H9 (cell line): ENCODE measurements at regions not wholly inside any gene's neighbourhood (a gene's known extent, or its start where the extent isn't known, plus 50 kb on each side); places are given as distances from the start of the nearest gene placed in this dataset.

Experiments used
- DNase-seq: peaks from one replicate; pipeline ENCODE4 v3.0.0-alpha.2; 2017
- H2AFZ ChIP-seq: one replicate; pipeline ENCODE4 v1.6.1; 2013; ENCODE audit warnings: mild to moderate bottlenecking, low read length, control low read depth, moderate library complexity
- H2AK5ac ChIP-seq: 2 replicates; pipeline ENCODE4 v1.6.1; 2013; ENCODE audit warnings: low read length, control low read depth, mixed read lengths; ENCODE audit not compliant: insufficient read length
- H2BK120ac ChIP-seq: one replicate; pipeline ENCODE4 v1.6.1; 2013; ENCODE audit warnings: low read depth, mild to moderate bottlenecking, low read length, control low read depth, inconsistent platforms; ENCODE audit not compliant: poor library complexity, severe bottlenecking
- H2BK12ac ChIP-seq: 2 replicates; pipeline ENCODE4 v1.6.1; 2013; ENCODE audit warnings: low read length, control low read depth, mixed read lengths, low read depth; ENCODE audit not compliant: insufficient read length
- H2BK15ac ChIP-seq: 2 replicates; pipeline ENCODE4 v1.6.1; 2013; ENCODE audit warnings: low read depth, low read length, control low read depth
- H2BK20ac ChIP-seq: one replicate; pipeline ENCODE4 v1.6.1; 2013; ENCODE audit warnings: low read depth, mild to moderate bottlenecking, low read length, control low read depth, inconsistent platforms; ENCODE audit not compliant: poor library complexity, severe bottlenecking
- H2BK5ac ChIP-seq: 2 replicates; pipeline ENCODE4 v1.6.1; 2013; ENCODE audit warnings: low read length, control low read depth, mixed read lengths; ENCODE audit not compliant: insufficient read length
- H3K14ac ChIP-seq: 2 replicates; pipeline ENCODE4 v1.6.1; 2013; ENCODE audit warnings: low read length, control low read depth; ENCODE audit not compliant: insufficient read depth
- H3K18ac ChIP-seq: 2 replicates; pipeline ENCODE4 v1.6.1; 2013; ENCODE audit warnings: low read depth, mild to moderate bottlenecking, mixed read lengths, low read length, control low read depth; ENCODE audit not compliant: insufficient read length
- H3K23ac ChIP-seq: 2 replicates; pipeline ENCODE4 v1.6.1; 2013; ENCODE audit warnings: low read length, control low read depth, mixed read lengths, low read depth; ENCODE audit not compliant: insufficient read length
- H3K23me2 ChIP-seq: 2 replicates; pipeline ENCODE4 v1.6.1; 2013; ENCODE audit warnings: low read depth, mild to moderate bottlenecking, mixed read lengths, low read length, control low read depth; ENCODE audit not compliant: insufficient read length, poor library complexity, severe bottlenecking
- H3K27ac ChIP-seq: 2 replicates; pipeline ENCODE4 v1.5.1; 2013; ENCODE audit warnings: low read length, control low read depth, mixed read lengths, low read depth; ENCODE audit not compliant: insufficient read length
- H3K27me3 ChIP-seq: 2 replicates; pipeline ENCODE4 v1.6.1; 2013; ENCODE audit warnings: low read length, control low read depth, inconsistent platforms; ENCODE audit not compliant: insufficient read depth
- H3K4ac ChIP-seq: 2 replicates; pipeline ENCODE4 v1.6.1; 2013; ENCODE audit warnings: low read depth, mild to moderate bottlenecking, control low read depth, inconsistent platforms, low read length, moderate library complexity
- H3K4me1 ChIP-seq: 2 replicates; pipeline ENCODE4 v1.6.1; 2013; ENCODE audit warnings: low read length, control low read depth, inconsistent platforms; ENCODE audit not compliant: insufficient read depth
- H3K4me2 ChIP-seq: 2 replicates; pipeline ENCODE4 v1.6.1; 2013; ENCODE audit warnings: low read length, control low read depth, mixed read lengths; ENCODE audit not compliant: insufficient read length, insufficient read depth
- H3K56ac ChIP-seq: 2 replicates; pipeline ENCODE4 v1.6.1; 2013; ENCODE audit warnings: low read depth, mild to moderate bottlenecking, mixed read lengths, low read length, control low read depth; ENCODE audit not compliant: insufficient read length
- H3K79me1 ChIP-seq: 2 replicates; pipeline ENCODE4 v1.6.1; 2013; ENCODE audit warnings: low read depth, mild to moderate bottlenecking, moderate library complexity, low read length, control low read depth, inconsistent platforms; ENCODE audit not compliant: insufficient read depth, poor library complexity, severe bottlenecking
- H3K79me2 ChIP-seq: 2 replicates; pipeline ENCODE4 v1.6.1; 2013; ENCODE audit warnings: low read length, control low read depth, inconsistent platforms; ENCODE audit not compliant: insufficient read depth
- H3K9ac ChIP-seq: 2 replicates; pipeline ENCODE4 v1.6.1; 2013; ENCODE audit warnings: low read length, control low read depth, mixed read lengths; ENCODE audit not compliant: insufficient read length; ENCODE audit errors: extremely low read depth
- H3K9me3 ChIP-seq: one replicate; pipeline ENCODE4 v1.6.1; 2013; ENCODE audit warnings: low read depth, low read length, inconsistent platforms; ENCODE audit not compliant: control insufficient read depth
- H3T11ph ChIP-seq: one replicate; pipeline ENCODE4 v1.6.1; 2013; ENCODE audit warnings: mild to moderate bottlenecking, low read length, control low read depth, inconsistent platforms
- H4K20me1 ChIP-seq: one replicate; pipeline ENCODE4 v1.6.1; 2013; ENCODE audit not compliant: control insufficient read depth, insufficient read length, insufficient read depth
- H4K5ac ChIP-seq: 2 replicates; pipeline ENCODE4 v1.6.1; 2013; ENCODE audit warnings: low read depth, mild to moderate bottlenecking, mixed read lengths, low read length, control low read depth; ENCODE audit not compliant: insufficient read length
- H4K8ac ChIP-seq: replicated peaks from 2 replicates; pipeline ENCODE4 v1.6.1; 2013; ENCODE audit warnings: low read length, control low read depth, mixed read lengths, low read depth; ENCODE audit not compliant: insufficient read length
- H4K91ac ChIP-seq: 2 replicates; pipeline ENCODE4 v1.6.1; 2013; ENCODE audit warnings: low read depth, mild to moderate bottlenecking, moderate library complexity, mixed read lengths, low read length, control low read depth; ENCODE audit not compliant: insufficient read length
- H3K27ac Mint-ChIP-seq, 3 experiments: 2 replicates in 2 of 3; 3 replicates in 1 of 3; pipeline ENCODE4 v1.8.0; 2020 to 2021; ENCODE audit warnings: mixed read lengths in 3 of 3, mild to moderate bottlenecking in 1 of 3, moderate library complexity in 1 of 3
- H3K27me3 Mint-ChIP-seq: 2 replicates; pipeline ENCODE4 v1.8.0; 2021; ENCODE audit warnings: low read depth, mild to moderate bottlenecking, moderate library complexity, mixed read lengths
- H3K36me3 Mint-ChIP-seq, 3 experiments: 2 replicates in 2 of 3; 3 replicates in 1 of 3; pipeline ENCODE4 v1.8.0; 2020 to 2021; ENCODE audit warnings: low read depth in 3 of 3, mixed read lengths in 3 of 3; ENCODE audit not compliant: insufficient read depth in 1 of 3
- H3K4me1 Mint-ChIP-seq, 2 experiments: 2 replicates each; pipeline ENCODE4 v1.8.0; 2020; ENCODE audit warnings: mixed read lengths in 2 of 2
- H3K4me3 Mint-ChIP-seq, 2 experiments: 2 replicates in 1 of 2; 3 replicates in 1 of 2; pipeline ENCODE4 v1.8.0; 2020 to 2021; ENCODE audit warnings: mild to moderate bottlenecking in 2 of 2, mixed read lengths in 2 of 2, moderate library complexity in 1 of 2
- H3K9me3 Mint-ChIP-seq, 2 experiments: 2 replicates in 1 of 2; 3 replicates in 1 of 2; pipeline ENCODE4 v1.8.0; 2020; ENCODE audit warnings: mild to moderate bottlenecking in 2 of 2, mixed read lengths in 2 of 2, moderate library complexity in 1 of 2
- WGBS: extraction: QIAGEN DNeasy Blood & Tissue Kit; methylation state at CpG from one replicate; pipeline ENCODE4 v1.1.7; 2013; ENCODE audit warnings: missing lambda C conversion rate, low lambda C conversion rate, mixed read lengths; ENCODE audit not compliant: insufficient read length; ENCODE audit errors: extremely low coverage; 5-methylcytosine and 5-hydroxymethylcytosine counted together
- TF ChIP-seq, protein P1 (sequence below): fragments of 200-600 bp; sonication (generic); conservative IDR thresholded peaks from 3 replicates; pipeline ENCODE4 v1.8.0; 2021; ENCODE audit warnings: antibody characterized with exemption, mild to moderate bottlenecking

GRCh38 chr5:36743891-36744772 lies 132.4 kb upstream of the NIPBL start:
- H3K27ac ChIP-seq: no peak overlapping the region
- no peaks in the 10 kb centered on the region for H3K79me1 ChIP-seq
- peak; percentile 90 for DNase-seq
- WGBS: no CpG with 5 or more reads among the region's 22 CpGs
- H3K4me1 ChIP-seq: peaks cover 5% of the 10 kb centered on the region
- no peak overlapping the region for H2BK20ac ChIP-seq
- H3K56ac ChIP-seq: no peak overlapping the region
- peak overlapping the region; percentile 84 to 95 for H3K4me3 Mint-ChIP-seq
- H3K27me3 ChIP-seq: no peaks in the 10 kb centered on the region
- no peaks in the 10 kb centered on the region; a peak in 1 of 5 replicates for H3K9me3 Mint-ChIP-seq
- H3K4ac ChIP-seq: no peak overlapping the region
- H2BK15ac ChIP-seq: no peak overlapping the region
- no peaks in the 10 kb centered on the region for H3K9me3 ChIP-seq
- peaks cover 0 to 4% (median 0%) of the 10 kb centered on the region in 3 experiments; a peak in 1 of 7 replicates for H3K36me3 Mint-ChIP-seq
- H2AK5ac ChIP-seq: no peak overlapping the region
- peak overlapping the region; percentile 90 to 95 (median 94); a peak in 6 of 7 replicates for H3K27ac Mint-ChIP-seq
- no peaks in the 10 kb centered on the region for H4K20me1 ChIP-seq
- H2BK5ac ChIP-seq: no peak overlapping the region
- H3K18ac ChIP-seq: no peak overlapping the region
- H3K23ac ChIP-seq: no peak overlapping the region
- peak overlapping the region; percentile 24 for H2AFZ ChIP-seq
- H2BK12ac ChIP-seq: no peak overlapping the region
- no peaks in the 10 kb centered on the region for H3K79me2 ChIP-seq
- H3K9ac ChIP-seq: peak overlapping the region; percentile 20
- H4K91ac ChIP-seq: no peak overlapping the region
- TF ChIP-seq, protein P1, sequence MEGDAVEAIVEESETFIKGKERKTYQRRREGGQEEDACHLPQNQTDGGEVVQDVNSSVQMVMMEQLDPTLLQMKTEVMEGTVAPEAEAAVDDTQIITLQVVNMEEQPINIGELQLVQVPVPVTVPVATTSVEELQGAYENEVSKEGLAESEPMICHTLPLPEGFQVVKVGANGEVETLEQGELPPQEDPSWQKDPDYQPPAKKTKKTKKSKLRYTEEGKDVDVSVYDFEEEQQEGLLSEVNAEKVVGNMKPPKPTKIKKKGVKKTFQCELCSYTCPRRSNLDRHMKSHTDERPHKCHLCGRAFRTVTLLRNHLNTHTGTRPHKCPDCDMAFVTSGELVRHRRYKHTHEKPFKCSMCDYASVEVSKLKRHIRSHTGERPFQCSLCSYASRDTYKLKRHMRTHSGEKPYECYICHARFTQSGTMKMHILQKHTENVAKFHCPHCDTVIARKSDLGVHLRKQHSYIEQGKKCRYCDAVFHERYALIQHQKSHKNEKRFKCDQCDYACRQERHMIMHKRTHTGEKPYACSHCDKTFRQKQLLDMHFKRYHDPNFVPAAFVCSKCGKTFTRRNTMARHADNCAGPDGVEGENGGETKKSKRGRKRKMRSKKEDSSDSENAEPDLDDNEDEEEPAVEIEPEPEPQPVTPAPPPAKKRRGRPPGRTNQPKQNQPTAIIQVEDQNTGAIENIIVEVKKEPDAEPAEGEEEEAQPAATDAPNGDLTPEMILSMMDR: peak; percentile 77
- H3K4me2 ChIP-seq: peak overlapping the region; percentile 86
- H3K27me3 Mint-ChIP-seq: peaks cover 13% of the 10 kb centered on the region
- no peak overlapping the region for H4K5ac ChIP-seq
- no peak overlapping the region for H3K14ac ChIP-seq
- H3K23me2 ChIP-seq: peaks cover 9% of the 10 kb centered on the region
- H4K8ac ChIP-seq: no peak overlapping the region
- no peak overlapping the region for H3T11ph ChIP-seq
- H2BK120ac ChIP-seq: no peak overlapping the region
- H3K4me1 Mint-ChIP-seq: peaks cover 31 to 42% of the 10 kb centered on the region in 2 experiments
